Naive thymus-derived CD4-positive, alpha-beta T cell (primary cell): ENCODE measurements at regions not wholly inside any gene's neighbourhood (a gene's known extent, or its start where the extent isn't known, plus 50 kb on each side); places are given as distances from the start of the nearest gene placed in this dataset.
"Not testable (repeated sequence)": the region's sequence is repeated elsewhere in the genome, so short reads cannot be mapped to it uniquely, and the experiment has no call there.

Source experiments
- ATAC-seq: fragments of 150-1000 bp; cut with Tn5 transposase; 2 replicates; pipeline ENCODE4 v1.10.0; 2021; ENCODE audit warnings: mild to moderate bottlenecking, moderate library complexity
- CTCF ChIA-PET: fragments of 350-600 bp; sonication (Branson Sonifier 250); formaldehyde crosslinking; loops from one replicate; lab custom pipeline; 2021; ENCODE audit warnings: antibody characterized with exemption; lab: Charles Lee
- POLR2A ChIA-PET: fragments of 350-600 bp; sonication (Branson Sonifier 250); formaldehyde crosslinking; loops from one replicate; lab custom pipeline; 2021; ENCODE audit warnings: antibody characterized with exemption, inconsistent platforms; lab: Charles Lee
- DNase-seq, 9 donors: peaks; one replicate each; pipeline versions ENCODE4 v3.0.0 to v3.0.0-alpha.2; 2020 to 2022; ENCODE audit warnings: mixed read lengths in 1 of 9
- H3K27ac ChIP-seq: one replicate; pipeline ENCODE4 v1.7.0; 2013; ENCODE audit warnings: mild to moderate bottlenecking, low read depth, low read length, moderate library complexity
- H3K27me3 ChIP-seq, 2 donors: one replicate each; pipeline ENCODE4 v1.7.0; 2013; ENCODE audit warnings: low read length in 2 of 2, mild to moderate bottlenecking in 2 of 2, moderate library complexity in 2 of 2; ENCODE audit not compliant: control insufficient read depth in 2 of 2, insufficient read depth in 2 of 2
- H3K36me3 ChIP-seq, 3 experiments: 1 replicate in 2 of 3; 2 replicates in 1 of 3; pipeline ENCODE4 v1.7.0; 2013; ENCODE audit warnings: low read length in 3 of 3, mild to moderate bottlenecking in 3 of 3, moderate library complexity in 1 of 3; ENCODE audit not compliant: insufficient read depth in 3 of 3, control insufficient read depth in 2 of 3
- H3K4me1 ChIP-seq, 2 donors: one replicate each; pipeline ENCODE4 v1.7.0; 2013; ENCODE audit warnings: low read length in 2 of 2, mild to moderate bottlenecking in 2 of 2, moderate library complexity in 1 of 2; ENCODE audit not compliant: control insufficient read depth in 2 of 2, insufficient read depth in 2 of 2
- H3K4me3 ChIP-seq: 2 replicates; pipeline ENCODE4 v1.7.0; 2013; ENCODE audit warnings: mild to moderate bottlenecking, low read length
- H3K9me3 ChIP-seq, 3 experiments: 1 replicate in 2 of 3; 2 replicates in 1 of 3; pipeline ENCODE4 v1.7.0; 2013; ENCODE audit warnings: low read length in 3 of 3; ENCODE audit not compliant: control insufficient read depth in 2 of 3
- H3K27ac Mint-ChIP-seq, 9 donors: one replicate each; pipeline ENCODE4 v1.8.0; 2020 to 2022; ENCODE audit warnings: mixed read lengths in 9 of 9, mild to moderate bottlenecking in 8 of 9, moderate library complexity in 5 of 9, inconsistent platforms in 2 of 9
- H3K27me3 Mint-ChIP-seq, 5 donors: one replicate each; pipeline ENCODE4 v1.8.0; 2021 to 2022; ENCODE audit warnings: mixed read lengths in 5 of 5, mild to moderate bottlenecking in 1 of 5
- H3K36me3 Mint-ChIP-seq, 5 donors: one replicate each; pipeline ENCODE4 v1.8.0; 2020 to 2022; ENCODE audit warnings: mixed read lengths in 5 of 5, mild to moderate bottlenecking in 3 of 5, inconsistent platforms in 1 of 5
- H3K4me1 Mint-ChIP-seq, 7 donors: one replicate each; pipeline ENCODE4 v1.8.0; 2020 to 2022; ENCODE audit warnings: mixed read lengths in 7 of 7, mild to moderate bottlenecking in 3 of 7, inconsistent platforms in 1 of 7
- H3K4me3 Mint-ChIP-seq, 10 donors: one replicate each; pipeline ENCODE4 v1.8.0; 2020 to 2022; ENCODE audit warnings: mild to moderate bottlenecking in 10 of 10, mixed read lengths in 10 of 10, moderate library complexity in 6 of 10, inconsistent platforms in 2 of 10
- H3K9me3 Mint-ChIP-seq, 11 donors: one replicate each; pipeline ENCODE4 v1.8.0; 2020 to 2022; ENCODE audit warnings: mixed read lengths in 11 of 11, mild to moderate bottlenecking in 4 of 11, inconsistent platforms in 1 of 11, moderate library complexity in 1 of 11
- intact Hi-C, 2 donors: fragments of 100-400 bp; cut with micrococcal nuclease; formaldehyde crosslinking; loops; one replicate each; pipeline ENCODE4 v1.15.1; 2023

DNA sequence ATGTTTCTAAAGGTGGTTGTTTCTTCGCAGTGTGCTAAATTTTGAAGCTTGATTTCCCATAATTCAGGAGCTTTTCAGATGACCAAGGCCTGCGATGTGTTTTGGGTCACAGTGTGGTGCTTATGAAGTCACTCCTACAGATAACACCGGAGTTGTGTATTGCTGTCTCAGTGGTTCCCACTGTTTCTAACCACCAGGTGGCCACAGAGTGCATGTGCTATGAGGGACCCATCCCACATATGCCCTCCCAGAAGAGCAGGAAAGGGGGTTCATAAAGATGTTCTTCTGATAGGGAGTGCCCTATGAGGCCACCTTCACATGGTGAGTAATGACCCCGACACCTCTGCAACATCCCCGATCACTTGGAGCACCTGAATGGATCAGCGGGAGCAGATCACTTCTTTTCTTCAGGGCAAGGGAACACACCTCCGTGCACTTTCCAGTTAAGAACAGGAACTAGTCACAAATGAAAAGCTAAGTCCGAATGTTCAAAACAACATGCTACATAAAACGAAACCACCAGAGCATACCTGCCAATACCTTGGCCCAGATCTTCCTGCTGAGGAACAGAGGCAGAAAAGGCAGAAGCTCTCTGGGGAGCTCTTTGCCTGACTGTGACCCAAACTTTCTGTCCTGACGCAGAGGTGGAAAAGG, 262.1 kb downstream of the FAM72C start:
- DNase-seq, H3K9me3 ChIP-seq, H3K36me3 ChIP-seq, H3K4me3 Mint-ChIP-seq, POLR2A ChIA-PET, ATAC-seq, H3K27ac ChIP-seq, CTCF ChIA-PET, H3K4me3 ChIP-seq, intact Hi-C loops, H3K9me3 Mint-ChIP-seq, H3K27me3 ChIP-seq, H3K4me1 ChIP-seq, H3K4me1 Mint-ChIP-seq, H3K36me3 Mint-ChIP-seq, H3K27ac Mint-ChIP-seq: not testable (repeated sequence)
- peaks cover 30 to 42% (median 34%) of the 10 kb centered on the region in 5 donors for H3K27me3 Mint-ChIP-seq

DNA sequence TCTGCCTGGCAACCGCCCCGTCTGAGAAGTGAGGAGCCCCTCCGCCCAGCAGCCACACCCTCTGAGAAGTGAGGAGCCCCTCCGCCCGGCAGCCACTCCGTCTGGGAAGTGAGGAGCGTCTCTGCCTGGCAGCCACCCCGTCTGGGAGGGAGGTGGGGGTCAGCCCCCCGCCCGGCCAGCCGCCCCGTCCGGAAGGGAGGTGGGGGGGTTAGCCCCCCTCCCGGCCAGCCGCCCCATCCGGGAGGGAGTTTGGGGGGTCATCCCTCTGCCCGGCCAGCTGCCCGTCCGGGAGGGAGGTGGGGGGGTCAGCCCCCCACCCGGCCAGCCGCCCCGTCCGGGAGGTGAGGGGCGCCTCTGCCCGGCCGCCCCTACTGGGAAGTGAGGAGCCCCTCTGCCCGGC, 269.0 kb downstream of the FAM72C start:
- intact Hi-C loops, H3K27me3 ChIP-seq, POLR2A ChIA-PET, H3K27ac ChIP-seq, H3K27ac Mint-ChIP-seq, H3K4me3 Mint-ChIP-seq, DNase-seq, ATAC-seq, H3K36me3 ChIP-seq, CTCF ChIA-PET, H3K36me3 Mint-ChIP-seq, H3K4me3 ChIP-seq, H3K9me3 ChIP-seq, H3K4me1 ChIP-seq: not testable (repeated sequence)
- Mint-ChIP-seq H3K4me1 (peaks cover 4 to 16% (median 7%) of the 10 kb centered on the region in 7 donors), H3K9me3 (peaks cover 0 to 25% (median 4%) of the 10 kb centered on the region in 11 donors), H3K27me3 (peaks cover 40 to 49% (median 42%) of the 10 kb centered on the region in 5 donors)

DNA sequence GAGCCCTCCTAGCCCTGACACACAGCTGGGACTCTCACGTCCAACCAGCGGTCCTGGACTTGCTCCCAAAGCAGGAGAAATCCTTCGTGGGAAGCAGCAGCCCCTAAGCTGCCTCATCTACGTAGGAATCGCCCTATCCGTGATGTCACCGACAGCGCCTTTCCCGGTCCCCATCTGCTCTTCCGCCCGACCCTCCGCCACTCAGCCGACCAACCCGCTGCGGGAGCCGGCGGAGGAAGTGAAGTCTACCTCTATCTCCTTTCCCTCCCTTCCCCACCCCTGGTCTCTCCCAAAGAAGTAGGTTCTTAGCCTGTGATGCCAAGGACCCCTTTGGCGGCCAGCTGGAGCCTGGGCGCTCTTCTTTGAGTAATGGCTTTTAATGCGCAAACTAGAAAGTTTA, 272.1 kb downstream of the FAM72C start:
- Mint-ChIP-seq H3K4me1 (peaks cover 4 to 16% (median 7%) of the 10 kb centered on the region in 7 donors), H3K4me3 (no peak overlapping the region), H3K27ac (no peak overlapping the region), H3K36me3 (peaks cover 0 to 6% (median 4%) of the 10 kb centered on the region in 5 donors), H3K27me3 (peaks cover 55 to 68% (median 56%) of the 10 kb centered on the region in 5 donors), H3K9me3 (peaks cover 0 to 33% (median 5%) of the 10 kb centered on the region in 11 donors)
- DNase-seq (no peak), ATAC-seq (no peak)
- H3K4me1 ChIP-seq = no peaks in the 10 kb centered on the region
- CTCF ChIA-PET = no interaction called here
- H3K36me3 ChIP-seq = no peaks in the 10 kb centered on the region
- H3K9me3 ChIP-seq = peaks cover 0 to 4% (median 0%) of the 10 kb centered on the region in 3 experiments
- intact Hi-C loops = no loop called here
- H3K27me3 ChIP-seq = no peaks in the 10 kb centered on the region
- H3K27ac ChIP-seq = no peak overlapping the region
- POLR2A ChIA-PET = no interaction called here
- no peak overlapping the region for H3K4me3 ChIP-seq

DNA sequence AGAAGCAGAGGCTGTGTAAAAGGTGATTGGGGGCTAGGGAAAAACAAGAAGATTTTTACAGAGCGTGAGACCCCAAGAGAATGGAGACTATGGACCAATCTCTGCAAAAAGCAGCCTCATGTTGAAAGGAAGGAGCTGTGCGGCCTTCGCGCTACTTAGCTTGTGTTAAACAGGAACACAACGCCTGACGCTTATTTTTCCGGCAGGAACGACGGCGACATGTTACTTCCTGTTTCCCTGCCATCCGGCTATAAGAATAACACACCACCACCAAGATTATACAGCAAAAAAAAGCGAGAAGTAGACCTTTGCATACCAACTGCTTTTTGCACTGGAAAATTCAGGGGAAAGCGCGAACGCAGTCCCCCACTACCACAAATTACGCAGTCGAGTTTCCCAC, 272.7 kb downstream of the FAM72C start:
- H3K27me3 ChIP-seq = no peaks in the 10 kb centered on the region
- no peak overlapping the region for H3K4me3 ChIP-seq
- intact Hi-C loops = no loop called here
- no peak overlapping the region for H3K27ac ChIP-seq
- H3K27ac Mint-ChIP-seq = no peak overlapping the region
- peak overlapping the region in 8 of 10 donors; percentile 6 to 71 (median 19) for H3K4me3 Mint-ChIP-seq
- ATAC-seq (no peak), DNase-seq (no peak)
- H3K9me3 ChIP-seq = peaks cover 0 to 4% (median 0%) of the 10 kb centered on the region in 3 experiments
- H3K4me1 ChIP-seq = no peaks in the 10 kb centered on the region
- H3K4me1 Mint-ChIP-seq = peaks cover 4 to 16% (median 7%) of the 10 kb centered on the region in 7 donors
- CTCF ChIA-PET = no interaction called here
- peaks cover 61 to 72% (median 62%) of the 10 kb centered on the region in 5 donors for H3K27me3 Mint-ChIP-seq
- H3K9me3 Mint-ChIP-seq = peaks cover 0 to 31% (median 5%) of the 10 kb centered on the region in 11 donors
- H3K36me3 ChIP-seq = no peaks in the 10 kb centered on the region
- POLR2A ChIA-PET = no interaction called here
- peaks cover 0 to 6% (median 4%) of the 10 kb centered on the region in 5 donors for H3K36me3 Mint-ChIP-seq

DNA sequence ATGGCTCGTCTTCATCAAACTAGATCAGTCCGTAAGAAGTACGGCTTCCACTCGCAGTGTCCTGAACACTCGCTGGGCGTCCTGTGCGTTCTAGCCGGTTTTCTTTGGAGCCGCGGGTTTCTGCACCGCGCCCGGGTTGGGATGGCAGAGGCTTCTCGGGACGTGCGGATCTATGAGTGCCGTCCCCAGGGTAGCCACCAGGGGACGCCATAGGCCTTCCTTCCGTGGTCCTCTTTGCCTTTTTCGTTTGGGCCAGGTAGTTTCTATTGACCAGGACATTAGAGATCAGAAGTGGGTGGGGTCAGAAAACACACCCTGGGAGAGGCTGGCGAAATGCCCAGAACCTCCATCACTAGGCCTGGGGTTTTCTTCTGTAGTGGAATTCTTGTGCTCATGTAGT, 273.8 kb downstream of the FAM72C start:
- Mint-ChIP-seq H3K27me3 (peaks cover 72 to 83% (median 73%) of the 10 kb centered on the region in 5 donors), H3K36me3 (peaks cover 0 to 6% (median 4%) of the 10 kb centered on the region in 5 donors), H3K4me1 (peaks cover 4 to 16% (median 7%) of the 10 kb centered on the region in 7 donors), H3K9me3 (peaks cover 0 to 40% (median 5%) of the 10 kb centered on the region in 11 donors), H3K27ac (no peak overlapping the region), H3K4me3 (peak overlapping the region in 2 of 10 donors; percentile 7 to 45)
- Histone ChIP-seq H3K4me1 (no peaks in the 10 kb centered on the region), H3K9me3 (peaks cover 0 to 4% (median 0%) of the 10 kb centered on the region in 3 experiments), H3K27ac (no peak overlapping the region), H3K27me3 (no peaks in the 10 kb centered on the region), H3K36me3 (no peaks in the 10 kb centered on the region), H3K4me3 (no peak overlapping the region)
- DNase-seq (peak in 1 of 9 donors; percentile 28), ATAC-seq (no peak)
- CTCF ChIA-PET = no interaction called here
- POLR2A ChIA-PET = no interaction called here
- intact Hi-C loops = no loop called here

DNA sequence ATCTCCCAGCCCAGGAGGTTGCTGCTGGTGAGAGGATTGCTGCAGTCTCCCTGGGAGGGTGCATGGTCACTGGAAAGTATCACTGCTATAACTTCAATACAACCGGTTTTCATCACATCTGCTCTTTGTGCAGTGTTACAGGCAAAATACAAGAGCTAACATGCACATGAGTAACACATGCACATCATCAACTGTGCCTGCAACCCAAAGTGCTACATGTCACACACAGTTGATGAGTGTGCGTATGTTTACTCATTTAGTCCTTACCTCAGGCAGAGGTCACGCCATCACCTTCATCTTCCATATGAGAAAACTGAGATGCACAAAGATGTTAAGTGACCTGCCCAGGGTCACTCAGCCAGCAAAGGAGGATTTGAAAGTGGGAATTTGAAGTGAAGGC, 277.7 kb downstream of the FAM72C start:
- Histone ChIP-seq H3K36me3 (no peaks in the 10 kb centered on the region), H3K9me3 (peaks cover 0 to 4% (median 0%) of the 10 kb centered on the region in 3 experiments), H3K27ac (no peak overlapping the region), H3K4me3 (no peak overlapping the region), H3K4me1 (no peaks in the 10 kb centered on the region), H3K27me3 (no peaks in the 10 kb centered on the region)
- no peak for ATAC-seq
- peaks cover 80 to 87% (median 81%) of the 10 kb centered on the region in 5 donors for H3K27me3 Mint-ChIP-seq
- POLR2A ChIA-PET = no interaction called here
- peaks cover 0 to 6% (median 3%) of the 10 kb centered on the region in 5 donors for H3K36me3 Mint-ChIP-seq
- no peak overlapping the region for H3K4me3 Mint-ChIP-seq
- intact Hi-C loops = no loop called here
- peaks cover 4 to 10% (median 8%) of the 10 kb centered on the region in 7 donors for H3K4me1 Mint-ChIP-seq
- H3K27ac Mint-ChIP-seq = no peak overlapping the region
- CTCF ChIA-PET = no interaction called here
- H3K9me3 Mint-ChIP-seq = peaks cover 0 to 51% (median 5%) of the 10 kb centered on the region in 11 donors
- no peak for DNase-seq
